ENCODE measurements at regions not wholly inside any gene's neighbourhood (a gene's known extent, or its start where the extent isn't known, plus 50 kb on each side); places are given as distances from the start of the nearest gene placed in this dataset.
"Not testable (repeated sequence)": the region's sequence is repeated elsewhere in the genome, so short reads cannot be mapped to it uniquely, and the experiment has no call there.

- no peak for DNase-seq
Observed at GRCh38 chr3:27553886-27554540, 69.8 kb upstream of the SLC4A7 start.

- not testable (repeated sequence) for DNase-seq
Observed at GRCh38 chr3:27552708-27553107, 68.5 kb upstream of the SLC4A7 start.

- not testable (repeated sequence) for DNase-seq
Observed at GRCh38 chr3:27551413-27551812, 67.2 kb upstream of the SLC4A7 start.

GRCh38 chr3:27545061-27545460 lies 60.9 kb upstream of the SLC4A7 start:
- DNase-seq = no peak

- no peak for DNase-seq
Observed at GRCh38 chr3:27544372-27544865, 60.2 kb upstream of the SLC4A7 start.

- no peak for DNase-seq
Observed at GRCh38 chr3:27542476-27542875, 58.3 kb upstream of the SLC4A7 start.

GRCh38 chr3:27540231-27540630 lies 56.0 kb upstream of the SLC4A7 start:
- no peak for DNase-seq

GRCh38 chr3:27536491-27536890 lies 52.3 kb upstream of the SLC4A7 start:
- no peak for DNase-seq

GRCh38 chr3:27535809-27536392 lies 51.7 kb upstream of the SLC4A7 start:
- no peak for DNase-seq

- DNase-seq = peak; percentile 18 to 22
Observed at GRCh38 chr3:27533718-27534573, 49.8 kb upstream of the SLC4A7 start.

Measured in SHP77 (cell line).